Spleen (tissue), 11 donors: ENCODE measurements at regions not wholly inside any gene's neighbourhood (a gene's known extent, or its start where the extent isn't known, plus 50 kb on each side); places are given as distances from the start of the nearest gene placed in this dataset.

Experiments
- DNase-seq: peaks from one replicate; pipeline ENCODE4 v3.0.0-alpha.2; 2020
- H3K27ac ChIP-seq, 8 donors: fragments of 200-600 bp; sonication (generic) in 7 of 8; 1 replicate in 4 of 8; 2 replicates in 4 of 8; pipeline versions ENCODE4 v1.5.0 to v1.8.0; 2016 to 2021; ENCODE audit warnings: inconsistent platforms in 4 of 8, mild to moderate bottlenecking in 4 of 8, moderate library complexity in 1 of 8
- H3K27me3 ChIP-seq, 7 donors: fragments of 200-600 bp; sonication (generic) in 6 of 7; replicated peaks in 1 of 7; 1 replicate in 4 of 7; 2 replicates in 3 of 7; pipeline versions ENCODE4 v1.5.0 to v1.8.0; 2016 to 2021; ENCODE audit warnings: inconsistent platforms in 3 of 7, mild to moderate bottlenecking in 1 of 7
- H3K36me3 ChIP-seq, 6 donors: fragments of 200-600 bp; sonication (generic) in 5 of 6; 1 replicate in 4 of 6; 2 replicates in 2 of 6; pipeline versions ENCODE4 v1.5.0 to v1.8.0; 2016 to 2021; ENCODE audit warnings: inconsistent platforms in 2 of 6
- H3K4me1 ChIP-seq, 6 donors: fragments of 200-600 bp; sonication (generic) in 5 of 6; 1 replicate in 3 of 6; 2 replicates in 3 of 6; pipeline versions ENCODE4 v1.5.0 to v1.8.0; 2016 to 2021; ENCODE audit warnings: inconsistent platforms in 3 of 6
- H3K4me3 ChIP-seq, 8 donors: fragments of 200-600 bp; sonication (generic) in 7 of 8; 1 replicate in 4 of 8; 2 replicates in 4 of 8; pipeline versions ENCODE4 v1.5.0 to v1.8.0; 2016 to 2021; ENCODE audit warnings: inconsistent platforms in 4 of 8, mild to moderate bottlenecking in 4 of 8, moderate library complexity in 2 of 8
- H3K9me3 ChIP-seq, 8 donors: fragments of 200-600 bp; sonication (generic) in 7 of 8; 1 replicate in 4 of 8; 2 replicates in 4 of 8; pipeline versions ENCODE4 v1.5.0 to v1.8.0; 2016 to 2021; ENCODE audit warnings: inconsistent platforms in 4 of 8
- POLR2A ChIP-seq, 3 donors: fragments of 450-650 bp; IDR thresholded peaks; one replicate each; pipeline ENCODE4 v1.5.1; 2017; ENCODE audit warnings: antibody characterized with exemption in 3 of 3, mild to moderate bottlenecking in 1 of 3
- POLR2AphosphoS5 ChIP-seq, 3 donors: sonication (generic); formaldehyde crosslinking; IDR thresholded peaks; one replicate each; pipeline ENCODE4 v1.5.1; 2017; ENCODE audit warnings: antibody characterized with exemption in 3 of 3
- WGBS, 5 donors: extraction: QIAGEN DNeasy Blood & Tissue Kit in 3 of 5; methylation state at CpG; one replicate each; pipeline versions ENCODE4 v1.1.5 to v1.1.7; 2013 to 2018; 5-methylcytosine and 5-hydroxymethylcytosine counted together
- intact Hi-C: fragments of 100-400 bp; cut with DNase I; formaldehyde crosslinking; loops from one replicate; pipeline ENCODE4 v1.15.0; 2023; ENCODE audit warnings: low total_unique reads
- TF ChIP-seq, protein P1 (sequence below), 11 experiments: fragments of 200-600 bp in 7 of 11; fragments of 450-650 bp in 4 of 11; sonication (generic) in 4 of 11; IDR thresholded peaks in 8 of 11; conservative IDR thresholded peaks in 3 of 11; 1 replicate in 7 of 11; 2 replicates in 4 of 11; pipeline versions ENCODE4 v1.4.0 to v1.8.0; 2016 to 2021; ENCODE audit warnings: antibody characterized with exemption in 11 of 11, inconsistent platforms in 4 of 11, mild to moderate bottlenecking in 1 of 11
- donor health status: healthy with polysubstance abuse.
- donor health status: DM: no; HTN: no; CAD: no; lungs with moderate emphysema.
- donor health status: DM: no; HTN: no; CAD: no.
- donor health status: Bipolar disorder and iron deficiency.
- donor health status: healthy.
- donor health status: DM: no; HTN: no; CAD: no.
- donor health status: DM: yes; HTN: yes; CAD: no.

DNA sequence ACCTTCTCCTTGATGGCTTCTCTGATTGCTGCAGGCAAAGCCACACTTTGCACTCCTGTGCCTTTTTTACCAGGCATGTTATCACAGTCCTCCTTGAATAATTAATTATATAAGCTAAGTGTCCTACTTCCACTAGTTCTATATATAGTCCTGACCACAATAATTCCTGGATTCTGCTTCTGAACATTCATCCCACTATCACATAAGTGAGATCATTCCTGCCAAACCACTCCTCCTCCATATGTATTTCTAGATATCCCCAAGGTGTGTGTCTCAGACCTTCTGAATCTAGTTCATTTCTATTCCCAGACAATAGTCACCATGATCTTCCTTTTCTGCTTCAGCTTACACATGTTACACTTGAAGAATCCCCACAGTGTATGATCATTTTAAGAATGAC is 1237.5 kb upstream of the MAP3K7 start:
- Histone ChIP-seq H3K4me1 (no peaks in the 10 kb centered on the region), H3K9me3 (no peaks in the 10 kb centered on the region), H3K36me3 (no peaks in the 10 kb centered on the region), H3K27ac (no peak overlapping the region), H3K4me3 (no peak overlapping the region), H3K27me3 (no peaks in the 10 kb centered on the region)
- TF ChIP-seq, protein P1, sequence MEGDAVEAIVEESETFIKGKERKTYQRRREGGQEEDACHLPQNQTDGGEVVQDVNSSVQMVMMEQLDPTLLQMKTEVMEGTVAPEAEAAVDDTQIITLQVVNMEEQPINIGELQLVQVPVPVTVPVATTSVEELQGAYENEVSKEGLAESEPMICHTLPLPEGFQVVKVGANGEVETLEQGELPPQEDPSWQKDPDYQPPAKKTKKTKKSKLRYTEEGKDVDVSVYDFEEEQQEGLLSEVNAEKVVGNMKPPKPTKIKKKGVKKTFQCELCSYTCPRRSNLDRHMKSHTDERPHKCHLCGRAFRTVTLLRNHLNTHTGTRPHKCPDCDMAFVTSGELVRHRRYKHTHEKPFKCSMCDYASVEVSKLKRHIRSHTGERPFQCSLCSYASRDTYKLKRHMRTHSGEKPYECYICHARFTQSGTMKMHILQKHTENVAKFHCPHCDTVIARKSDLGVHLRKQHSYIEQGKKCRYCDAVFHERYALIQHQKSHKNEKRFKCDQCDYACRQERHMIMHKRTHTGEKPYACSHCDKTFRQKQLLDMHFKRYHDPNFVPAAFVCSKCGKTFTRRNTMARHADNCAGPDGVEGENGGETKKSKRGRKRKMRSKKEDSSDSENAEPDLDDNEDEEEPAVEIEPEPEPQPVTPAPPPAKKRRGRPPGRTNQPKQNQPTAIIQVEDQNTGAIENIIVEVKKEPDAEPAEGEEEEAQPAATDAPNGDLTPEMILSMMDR (IDR thresholded peaks at IDR 0.05 in 8 of 11, conservative IDR thresholded peaks at IDR 0.05 in 3 of 11): no peak
- no peak for TF ChIP-seq POLR2AphosphoS5 (IDR thresholded peaks at IDR 0.05)
- no peak for TF ChIP-seq POLR2A (IDR thresholded peaks at IDR 0.05)
- intact Hi-C loops: no loop called here
- no peak for DNase-seq

DNA sequence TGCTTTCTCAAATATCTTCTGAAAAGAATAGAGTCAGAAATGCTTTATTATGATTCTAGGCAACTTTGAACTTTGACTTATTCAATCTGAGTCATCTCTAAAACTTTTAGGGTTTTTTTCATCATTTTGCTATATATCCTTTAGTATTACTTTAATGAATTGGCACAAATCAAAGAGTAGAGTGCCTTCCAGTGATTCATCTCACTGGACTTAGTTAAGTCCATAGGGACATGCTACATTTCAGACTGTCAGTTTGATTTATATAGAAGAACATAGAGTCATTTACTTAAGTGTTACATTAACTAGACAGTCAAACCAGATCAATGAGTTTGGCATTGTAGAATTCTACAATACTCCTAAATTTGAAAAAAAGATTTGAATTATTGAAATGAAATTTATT is 1235.7 kb upstream of the MAP3K7 start:
- no peak overlapping the region for H3K27ac ChIP-seq
- DNase-seq: no peak

GRCh38 chr6:91816335-91816734 is 1229.5 kb upstream of the MAP3K7 start:
- H3K27me3 ChIP-seq: no peaks in the 10 kb centered on the region
- TF ChIP-seq POLR2A (IDR thresholded peaks at IDR 0.05): no peak
- TF ChIP-seq, protein P1 (IDR thresholded peaks at IDR 0.05 in 8 of 11, conservative IDR thresholded peaks at IDR 0.05 in 3 of 11): no peak
- no peak for TF ChIP-seq POLR2AphosphoS5 (IDR thresholded peaks at IDR 0.05)
- H3K36me3 ChIP-seq: no peaks in the 10 kb centered on the region
- WGBS, 5 donors: 93 to 97% (median 95%) methylated on average over 15 to 18 of the region's 18 CpGs
- intact Hi-C loops: no loop called here
- no peaks in the 10 kb centered on the region for H3K4me1 ChIP-seq
- DNase-seq: peak; percentile 56
- H3K9me3 ChIP-seq: no peaks in the 10 kb centered on the region
- no peak overlapping the region for H3K27ac ChIP-seq
- H3K4me3 ChIP-seq: no peak overlapping the region

More for the DNA sequence above, 1235.7 kb upstream of the MAP3K7 start:
- H3K36me3 ChIP-seq: no peaks in the 10 kb centered on the region
- no peaks in the 10 kb centered on the region for H3K4me1 ChIP-seq
- TF ChIP-seq, protein P1 (IDR thresholded peaks at IDR 0.05 in 8 of 11, conservative IDR thresholded peaks at IDR 0.05 in 3 of 11): no peak
- TF ChIP-seq POLR2A (IDR thresholded peaks at IDR 0.05) (no peak), POLR2AphosphoS5 (IDR thresholded peaks at IDR 0.05) (no peak)
- no peak overlapping the region for H3K4me3 ChIP-seq
- H3K9me3 ChIP-seq: no peaks in the 10 kb centered on the region
- intact Hi-C loops: no loop called here
- H3K27me3 ChIP-seq: no peaks in the 10 kb centered on the region

DNA sequence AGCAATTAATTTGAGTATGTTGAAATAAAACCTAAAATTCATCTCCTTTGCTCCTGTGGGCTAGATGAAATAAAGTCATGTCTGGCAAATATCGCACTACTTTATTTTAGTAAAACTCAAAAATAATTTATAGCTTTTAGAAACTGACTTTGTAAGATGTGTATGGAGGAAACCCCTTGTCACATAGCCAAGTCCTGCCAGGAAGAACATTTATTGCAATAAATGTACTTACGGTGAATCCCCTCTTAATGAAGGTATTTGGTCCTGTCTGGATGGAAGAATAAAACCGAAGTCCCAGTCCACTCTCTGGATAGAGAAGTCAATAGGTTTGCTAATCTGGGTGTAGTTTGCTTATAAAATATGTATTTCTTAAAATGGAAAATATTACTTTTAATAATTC is 1226.8 kb upstream of the MAP3K7 start:
- Histone ChIP-seq H3K4me3 (no peak overlapping the region), H3K4me1 (no peaks in the 10 kb centered on the region), H3K9me3 (no peaks in the 10 kb centered on the region), H3K36me3 (no peaks in the 10 kb centered on the region), H3K27me3 (no peaks in the 10 kb centered on the region), H3K27ac (no peak overlapping the region)
- no peak for DNase-seq
- TF ChIP-seq, protein P1 (IDR thresholded peaks at IDR 0.05 in 8 of 11, conservative IDR thresholded peaks at IDR 0.05 in 3 of 11): no peak
- TF ChIP-seq POLR2A (IDR thresholded peaks at IDR 0.05): no peak
- no peak for TF ChIP-seq POLR2AphosphoS5 (IDR thresholded peaks at IDR 0.05)
- 46 to 55% (median 54%) methylated on average over 3 of the region's 3 CpGs for WGBS, 5 donors
- intact Hi-C loops: no loop called here
